ENCODE measurements at regions not wholly inside any gene's neighbourhood (a gene's known extent, or its start where the extent isn't known, plus 50 kb on each side); places are given as distances from the start of the nearest gene placed in this dataset.
"Not testable (repeated sequence)": the region's sequence is repeated elsewhere in the genome, so short reads cannot be mapped to it uniquely, and the experiment has no call there.

DNA sequence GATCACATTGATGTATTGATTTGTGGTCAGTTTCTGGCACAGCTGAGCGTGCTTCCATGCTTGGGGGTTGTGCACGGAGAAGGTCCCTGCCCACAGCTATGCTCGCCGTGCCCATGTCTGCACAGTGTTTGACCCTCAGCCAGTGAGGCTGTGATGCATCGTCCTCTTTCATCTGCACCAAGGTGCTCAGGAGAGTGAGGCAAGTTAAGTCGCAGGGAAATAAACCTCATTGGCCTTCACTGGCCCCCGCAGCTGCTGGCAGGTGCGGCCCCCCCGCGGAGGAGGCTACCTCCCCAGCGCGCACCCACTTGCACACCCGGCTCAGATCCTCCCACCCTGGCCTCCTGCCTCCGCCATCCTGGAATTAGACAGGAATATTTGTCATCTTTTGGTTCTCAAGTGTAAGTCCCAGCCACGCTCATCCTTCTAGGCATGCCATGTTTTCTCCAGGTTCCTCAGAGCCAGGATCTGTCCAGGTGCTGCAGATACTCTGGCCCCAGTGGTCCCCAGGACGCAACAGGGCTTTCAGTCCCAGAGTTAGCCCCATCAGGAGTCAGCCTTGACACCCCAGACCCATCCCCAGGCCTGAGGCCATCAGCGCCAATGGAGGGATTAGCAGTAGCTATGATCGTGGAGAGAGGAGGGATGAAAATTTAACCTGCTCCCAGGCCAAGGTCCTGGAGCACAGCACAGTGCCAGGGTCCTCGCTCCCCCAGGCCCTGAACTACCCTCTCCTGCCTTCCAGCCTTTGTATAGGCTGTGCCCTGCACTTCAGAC is 93.7 kb downstream of the OAT start:
- DNase-seq (ENCODE audit: low read depth in 4 of 4, low spot score in 3 of 4), result no peak

DNA sequence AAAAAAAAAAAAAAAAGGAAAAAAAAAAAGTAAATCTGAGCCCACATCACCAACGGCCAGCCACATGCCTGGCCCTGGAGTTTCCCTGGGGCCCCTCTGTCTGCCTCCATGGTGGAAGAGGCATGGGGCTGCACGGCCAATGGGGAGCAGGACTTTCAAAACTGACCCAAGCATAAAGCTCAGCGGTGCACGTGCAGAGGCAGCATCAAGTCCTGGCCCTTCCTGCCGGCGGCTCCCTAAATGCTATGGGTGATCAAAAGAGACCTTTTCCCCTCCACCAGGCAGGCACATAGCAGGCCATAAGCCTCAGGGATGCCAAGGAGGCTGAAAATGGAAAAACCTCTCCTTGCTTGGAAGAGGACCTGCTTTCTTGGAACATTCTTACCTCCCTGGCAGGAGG is 94.3 kb downstream of the OAT start:
- DNase-seq (ENCODE audit: low read depth in 4 of 4, low spot score in 3 of 4), result no peak

DNA sequence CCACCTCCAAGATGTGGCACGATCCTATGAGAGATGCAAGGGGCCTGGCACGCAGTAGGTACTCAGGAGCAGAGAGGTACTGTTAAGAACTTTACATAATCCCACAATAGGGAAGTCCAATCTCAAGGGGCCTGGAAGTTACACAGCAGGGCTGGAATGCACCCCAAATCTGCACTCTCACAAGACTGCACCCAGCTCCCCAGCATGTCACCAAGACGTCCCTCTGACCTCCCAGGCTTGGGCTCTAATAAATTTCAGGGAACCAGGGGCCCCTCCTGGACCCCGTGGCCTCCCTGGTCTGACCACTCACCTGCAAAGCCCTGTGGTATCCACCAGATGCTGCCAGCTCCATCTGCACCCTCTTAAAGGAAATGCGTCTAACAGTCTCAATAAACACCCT is 94.9 kb downstream of the OAT start:
- no peak for DNase-seq (ENCODE audit: low read depth in 4 of 4, low spot score in 3 of 4)

DNA sequence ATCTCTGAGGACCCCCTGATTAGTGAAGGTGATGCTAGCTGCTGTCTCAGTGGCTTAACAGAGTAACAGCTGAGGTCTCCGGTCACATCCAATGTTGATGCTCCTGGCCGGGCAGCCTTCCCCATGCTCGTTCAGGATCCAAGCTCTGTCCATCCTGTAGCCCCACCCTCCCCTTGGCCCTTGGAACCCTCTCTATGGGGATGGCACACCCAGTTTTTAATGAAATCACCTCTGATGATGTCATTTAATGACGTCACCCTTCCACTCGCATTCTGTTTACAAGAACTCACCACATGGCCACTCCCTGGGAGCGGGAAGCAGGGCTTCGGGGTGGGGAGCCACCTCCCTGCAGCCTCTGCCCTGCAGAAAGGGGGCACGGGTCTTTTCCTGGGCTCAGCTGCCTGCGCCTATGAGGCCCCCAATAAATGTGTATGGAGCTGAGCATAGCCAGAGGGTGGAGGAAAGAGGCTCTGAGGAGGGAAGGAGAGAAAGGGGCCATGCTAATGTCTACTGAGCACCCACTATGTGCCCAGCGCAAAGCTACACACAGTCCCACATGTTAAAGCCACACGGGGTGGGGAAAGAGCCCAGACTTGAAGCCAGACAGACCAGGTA is 95.5 kb downstream of the OAT start:
- DNase-seq (ENCODE audit: low read depth in 4 of 4, low spot score in 3 of 4), result no peak

DNA sequence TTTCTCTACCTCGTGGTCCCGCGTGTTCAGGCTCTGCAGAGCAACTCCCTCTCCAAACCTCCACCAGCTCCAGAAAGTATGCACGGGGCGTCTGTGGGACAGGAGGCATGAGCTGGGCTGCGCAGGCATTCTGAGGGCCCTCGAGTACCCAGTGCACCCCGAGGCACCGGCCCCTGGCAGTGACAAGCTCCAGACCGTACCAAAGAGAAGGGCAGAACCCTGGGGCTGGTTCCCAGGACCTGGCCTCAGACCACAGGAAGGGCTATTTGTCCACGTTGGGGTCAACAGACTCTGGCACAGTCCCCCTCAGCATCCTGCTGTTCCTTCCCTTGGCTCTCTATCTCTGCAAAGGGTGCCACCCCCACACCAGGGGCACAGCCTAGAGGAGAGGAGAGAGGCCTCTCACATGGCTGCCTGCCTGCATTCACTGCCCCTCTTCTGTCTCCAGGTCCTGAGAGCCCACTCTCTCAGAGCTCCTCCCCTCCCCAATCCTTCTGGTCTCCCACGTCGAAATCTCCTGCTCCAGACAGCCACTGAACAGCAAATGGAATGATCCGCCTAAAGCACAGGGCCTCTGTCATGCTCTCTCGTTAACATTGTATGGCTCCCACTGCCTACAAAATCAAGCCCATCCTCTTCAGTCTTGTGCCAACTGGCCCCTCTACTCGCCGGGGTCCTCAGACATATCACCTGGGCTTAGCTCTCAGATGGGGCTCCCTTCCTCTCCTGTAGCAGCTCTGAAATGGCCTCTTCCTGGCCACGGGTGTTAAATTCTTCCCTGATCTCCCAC is 96.3 kb downstream of the OAT start:
- no peak for DNase-seq (ENCODE audit: low read depth in 4 of 4, low spot score in 3 of 4)

DNA sequence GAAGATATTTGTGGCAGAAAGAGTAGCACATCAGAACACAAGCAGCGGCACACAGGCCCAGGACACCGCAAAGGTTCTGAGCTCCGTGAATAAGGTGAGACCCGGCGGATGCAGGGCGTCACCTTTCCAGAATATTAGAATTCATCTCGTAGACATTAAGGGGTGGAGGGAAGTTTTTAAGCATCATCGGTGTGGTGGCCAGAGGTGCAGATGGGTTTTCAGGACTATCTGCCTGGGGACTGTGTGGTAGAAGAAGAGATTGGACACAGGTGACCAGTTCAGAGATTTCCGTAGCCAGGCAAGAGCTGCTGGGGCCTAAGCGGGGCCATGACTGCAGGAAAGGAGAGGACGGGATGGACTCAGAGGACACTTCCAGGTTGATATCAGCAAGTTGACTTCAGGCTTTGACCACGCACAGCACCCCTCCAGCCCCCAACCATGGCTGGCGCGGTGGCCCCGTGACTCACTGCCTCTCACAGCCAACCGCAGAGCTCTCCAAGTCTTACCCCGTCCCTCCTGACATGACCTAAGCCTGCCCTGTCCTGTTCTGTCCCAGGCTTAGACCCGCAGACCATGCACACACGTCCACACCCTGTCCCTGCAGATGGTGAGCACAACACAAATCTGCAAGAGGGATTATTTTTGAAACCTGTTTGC is 97.2 kb downstream of the OAT start:
- DNase-seq (ENCODE audit: low read depth in 4 of 4, low spot score in 3 of 4), result no peak

DNA sequence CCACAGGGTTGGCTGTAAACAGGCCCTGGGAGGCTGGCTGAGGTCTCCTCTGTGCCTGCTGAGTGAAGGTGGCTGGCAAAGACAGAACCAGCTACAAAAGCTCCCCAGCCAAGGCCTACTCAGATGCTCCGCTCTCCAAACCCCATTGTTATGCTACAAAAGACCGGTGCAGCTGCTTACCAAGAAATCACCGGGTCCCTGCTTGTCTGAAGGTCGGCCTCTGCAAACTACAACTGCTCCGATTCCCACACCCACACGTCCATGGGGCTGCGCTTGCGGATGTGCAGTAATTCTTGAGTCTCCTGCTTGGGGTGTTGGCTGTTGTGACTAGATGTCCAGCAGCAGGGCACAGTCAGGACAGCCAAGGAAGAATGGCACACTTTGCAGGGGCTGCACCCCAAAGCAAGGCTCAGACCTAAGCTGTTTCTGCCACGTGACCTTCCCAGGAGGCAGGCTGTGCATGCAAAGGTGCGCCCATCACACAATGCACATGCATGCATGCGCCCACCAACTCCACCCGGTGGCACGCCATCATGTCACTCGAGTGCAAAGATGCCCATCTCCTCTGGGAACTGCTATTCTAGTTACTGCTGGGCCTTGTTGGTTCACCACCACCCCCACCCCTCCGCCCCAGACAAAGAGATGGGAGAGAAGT is 97.8 kb downstream of the OAT start:
- DNase-seq (ENCODE audit: low read depth in 4 of 4, low spot score in 3 of 4), result no peak

DNA sequence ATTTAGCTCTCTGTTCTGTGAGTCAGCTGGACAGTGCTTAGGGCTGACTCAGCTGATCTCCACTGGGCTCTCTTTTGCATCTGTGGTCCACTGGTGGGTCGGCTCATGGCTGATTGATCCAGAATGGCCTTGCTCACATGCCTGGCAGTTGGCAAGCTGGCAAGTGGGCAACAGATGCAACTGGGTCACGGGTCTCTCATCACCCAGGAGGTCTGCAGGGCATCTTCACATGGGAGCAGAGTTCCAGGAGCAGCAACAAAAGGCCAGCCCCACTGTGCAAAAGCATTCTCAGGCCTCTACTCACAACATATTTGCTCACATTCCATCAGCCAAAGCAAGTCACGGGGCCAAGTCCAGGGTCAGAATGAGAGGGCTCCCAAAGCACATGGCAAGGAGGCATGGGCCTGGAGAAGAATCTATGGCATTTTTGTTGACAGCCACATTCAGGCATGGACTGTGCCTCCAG is 98.8 kb downstream of the OAT start:
- no peak for DNase-seq (ENCODE audit: low read depth in 4 of 4, low spot score in 3 of 4)

DNA sequence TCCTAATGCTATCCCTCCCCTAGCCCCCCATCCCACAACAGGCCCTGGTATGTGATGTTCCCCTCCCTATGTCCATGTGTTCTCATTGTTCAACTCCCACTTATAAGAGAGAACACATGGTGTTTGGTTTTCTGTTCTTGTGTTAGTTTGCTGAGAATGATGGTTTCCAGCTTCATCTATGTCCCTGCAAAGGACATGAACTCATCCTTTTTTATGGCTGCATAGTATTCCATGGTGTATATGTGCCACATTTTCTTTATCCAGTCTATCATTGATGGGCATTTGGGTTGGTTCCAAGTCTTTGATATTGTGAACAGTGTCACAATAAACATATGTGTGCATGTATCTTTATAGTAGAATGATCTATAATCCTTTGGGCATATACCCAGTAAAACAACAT is 99.2 kb downstream of the OAT start:
- DNase-seq (ENCODE audit: low read depth in 4 of 4, low spot score in 3 of 4), result not testable (repeated sequence)

DNA sequence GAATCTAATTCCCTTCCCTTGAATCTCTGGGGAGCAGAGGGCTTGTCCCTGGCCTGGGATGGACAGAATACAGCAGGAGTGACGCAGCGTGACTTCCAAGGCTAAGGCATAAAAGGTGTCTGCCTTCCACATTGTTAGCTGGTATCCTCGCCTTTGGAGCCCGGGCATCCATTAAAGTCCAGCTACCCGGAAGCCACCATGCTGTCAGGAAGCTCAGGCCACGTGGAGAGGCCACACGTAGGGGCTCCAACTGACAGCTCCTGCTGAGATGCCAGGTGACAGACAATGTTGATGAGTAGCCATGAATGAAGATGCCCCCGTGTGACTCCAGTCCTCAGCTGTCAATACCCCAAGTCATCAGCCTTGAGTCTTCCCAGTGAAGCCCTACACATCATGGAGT is 99.9 kb downstream of the OAT start:
- DNase-seq (ENCODE audit: low read depth in 4 of 4, low spot score in 3 of 4), result no peak

DNA sequence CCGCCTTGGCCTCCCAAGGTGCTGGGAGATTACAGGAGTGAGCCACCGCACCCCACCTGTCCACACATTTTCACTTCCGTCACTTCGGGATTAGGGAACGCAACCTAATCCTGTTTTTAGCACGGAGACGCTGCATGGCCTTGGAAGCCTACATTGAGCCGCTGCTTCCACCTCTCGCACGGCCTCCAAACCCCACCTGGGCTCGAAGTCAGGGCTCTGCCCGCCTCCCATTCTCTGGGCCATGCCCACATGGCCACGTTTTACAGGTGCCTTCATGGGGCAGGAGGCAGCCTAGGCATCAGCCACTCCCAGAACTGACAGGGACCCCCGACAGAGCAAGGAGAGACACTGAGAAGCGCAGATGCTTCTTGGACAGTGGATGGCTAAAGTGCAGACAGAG is 100.6 kb downstream of the OAT start:
- DNase-seq (ENCODE audit: low read depth in 4 of 4, low spot score in 3 of 4), result no peak

DNA sequence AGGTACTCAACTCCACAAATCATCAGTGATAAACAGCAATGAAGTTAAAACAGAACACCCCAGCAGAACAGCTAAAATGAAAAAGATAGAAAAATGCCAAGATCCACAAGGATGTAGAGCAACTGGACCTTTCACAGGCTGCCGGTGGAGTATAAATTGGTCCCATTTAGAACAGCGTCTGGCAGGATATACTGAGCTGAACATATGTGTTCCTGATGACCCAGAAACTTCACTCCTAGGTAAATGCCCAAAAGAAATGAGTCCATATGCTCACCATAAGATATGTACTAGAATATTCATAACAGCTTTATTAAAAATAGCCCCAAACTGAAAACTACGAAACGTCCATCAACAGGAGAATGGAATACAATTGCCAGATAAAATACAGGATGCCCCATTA is 102.4 kb downstream of the OAT start:
- DNase-seq (ENCODE audit: low read depth in 4 of 4, low spot score in 3 of 4), result no peak

DNA sequence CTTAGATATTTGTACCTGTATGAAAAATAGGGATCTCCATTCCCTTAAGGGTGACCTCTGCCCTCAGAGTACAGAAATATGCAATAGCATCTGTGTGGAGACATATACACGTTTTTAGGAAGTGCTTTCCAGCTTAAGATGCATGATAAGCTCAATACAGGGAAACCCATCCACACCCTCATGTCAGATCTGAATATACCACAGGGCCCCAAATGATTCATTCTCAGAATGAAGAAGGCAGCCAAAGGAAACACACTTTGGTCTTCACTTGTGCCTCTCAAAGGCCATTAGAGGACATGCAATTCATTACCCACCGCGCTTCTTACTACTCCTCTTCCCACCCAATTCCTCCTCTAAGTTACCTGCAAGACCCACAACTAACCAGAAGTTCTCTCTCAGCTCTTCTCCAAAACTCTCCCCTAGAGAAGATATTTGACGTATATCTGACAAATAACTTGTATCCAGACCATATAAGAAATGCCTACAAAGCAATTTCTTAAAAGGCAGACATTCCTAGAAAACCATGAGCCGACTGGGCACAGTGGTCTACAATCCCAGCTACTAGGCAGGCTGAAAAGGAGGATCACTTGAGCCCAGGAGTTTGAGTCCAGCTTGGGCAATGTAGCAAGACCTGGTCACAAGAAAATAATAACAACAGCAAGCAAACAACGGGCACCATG is 103.0 kb downstream of the OAT start:
- no peak for DNase-seq (ENCODE audit: low read depth in 4 of 4, low spot score in 3 of 4)

DNA sequence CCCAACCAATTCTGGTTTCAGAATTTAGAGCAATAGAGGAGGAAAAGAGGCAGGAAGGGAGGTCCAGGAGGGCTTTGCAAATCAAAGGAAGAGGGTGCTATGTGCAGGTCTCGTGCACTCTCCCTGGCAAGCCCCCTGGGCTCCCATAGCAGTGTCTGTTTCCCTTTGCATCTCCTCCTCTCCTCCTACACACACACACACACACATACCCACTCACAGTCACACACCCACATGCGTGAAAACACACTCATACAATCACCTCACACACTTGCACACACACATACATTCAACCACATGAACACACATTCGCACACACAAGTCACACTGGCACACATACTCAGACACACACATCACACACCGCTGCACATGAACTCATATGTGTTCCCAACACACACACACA is 105.3 kb downstream of the OAT start:
- DNase-seq (ENCODE audit: low read depth in 4 of 4, low spot score in 3 of 4), result no peak

DNA sequence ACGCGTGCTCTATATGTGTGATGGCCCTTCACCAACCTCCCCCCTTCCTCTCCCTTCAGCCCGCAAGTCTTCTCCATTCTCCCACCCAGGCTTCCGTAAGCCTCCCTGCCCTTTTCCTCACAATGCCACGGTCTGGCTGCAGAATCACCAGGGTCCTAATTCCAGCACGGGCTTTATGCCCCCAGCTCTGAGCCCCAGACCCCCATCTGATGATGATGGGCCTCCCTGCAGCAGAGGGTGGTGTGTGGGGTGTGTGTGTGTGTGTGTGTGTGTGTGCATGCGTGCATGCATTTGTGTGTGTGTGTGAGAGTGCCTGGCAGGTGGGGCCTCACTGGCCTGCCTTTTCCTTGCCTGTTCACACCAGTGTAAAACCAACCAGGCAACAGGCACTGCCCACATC is 109.9 kb downstream of the OAT start:
- no peak for DNase-seq (ENCODE audit: low read depth in 4 of 4, low spot score in 3 of 4)

DNA sequence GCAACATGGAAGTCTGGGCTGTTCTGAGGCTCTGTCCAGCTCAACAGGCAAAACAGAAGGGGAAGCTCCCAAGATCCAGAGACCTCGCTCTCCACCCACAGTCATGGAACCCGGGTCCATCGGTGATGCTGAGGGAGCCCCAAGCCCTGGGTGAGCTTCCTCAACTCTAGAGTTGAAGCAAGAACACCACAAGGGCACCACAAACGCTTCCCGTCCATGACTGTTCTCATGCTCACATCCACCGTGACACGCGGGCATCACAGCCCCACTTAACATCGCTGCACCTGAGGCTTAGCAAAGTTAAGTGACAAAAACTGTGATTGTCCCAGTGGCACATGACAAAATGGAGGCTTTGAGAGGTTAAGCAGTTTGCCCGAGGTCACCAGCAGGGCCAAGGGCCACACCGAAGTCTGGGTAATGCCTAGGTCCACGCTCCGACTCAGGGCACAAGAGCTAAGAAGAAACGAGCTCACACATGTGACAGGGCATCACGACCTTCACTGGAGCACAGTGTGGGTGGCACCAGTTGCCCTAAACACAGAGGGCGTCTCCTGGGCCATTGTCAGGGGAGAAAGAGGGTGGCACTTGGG is 110.6 kb downstream of the OAT start:
- no peak for DNase-seq (ENCODE audit: low read depth in 4 of 4, low spot score in 3 of 4)

DNA sequence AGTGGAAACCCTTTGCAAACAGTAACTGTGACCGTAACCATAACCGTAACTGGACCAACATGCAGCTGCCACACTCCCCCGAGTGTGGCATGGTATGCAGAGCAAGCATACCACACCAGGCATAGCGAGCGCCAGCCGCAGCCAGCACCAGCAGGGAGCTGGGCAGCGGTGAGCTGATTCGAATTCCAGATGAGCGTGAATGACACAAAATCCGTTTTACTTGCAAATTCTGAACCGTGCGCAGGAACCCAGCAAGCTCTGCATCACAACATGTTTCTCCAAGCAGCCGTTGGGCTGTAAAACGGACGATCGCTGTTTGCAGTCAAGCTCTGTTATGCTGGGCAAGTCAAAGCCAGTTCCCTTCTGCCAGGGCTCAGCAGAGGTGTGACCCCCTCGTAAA is 111.1 kb downstream of the OAT start:
- no peak for DNase-seq (ENCODE audit: low read depth in 4 of 4, low spot score in 3 of 4)

DNA sequence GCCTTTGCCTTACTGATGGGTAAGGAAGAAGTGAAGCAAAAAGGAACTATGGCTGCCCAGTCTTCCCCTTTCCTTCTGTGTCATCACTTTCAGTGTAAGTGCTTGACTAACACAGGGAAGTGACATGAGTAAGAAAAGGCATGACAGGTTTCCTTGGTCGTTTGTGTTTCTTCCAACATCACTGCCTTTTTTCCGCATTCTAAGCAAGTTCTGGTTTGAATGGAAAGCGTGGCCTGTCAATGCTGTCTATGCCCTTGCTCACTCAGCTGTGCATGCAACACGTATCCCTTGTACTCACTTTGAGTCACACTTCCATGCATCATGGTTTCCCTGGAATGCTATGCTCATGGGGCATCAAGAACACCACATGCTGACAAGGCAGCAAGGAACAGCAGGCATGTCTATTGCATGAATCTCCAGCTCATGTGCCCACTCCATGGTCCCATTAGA is 111.8 kb downstream of the OAT start:
- DNase-seq (ENCODE audit: low read depth in 4 of 4, low spot score in 3 of 4), result peak in 1 of 4 donors; percentile 32

DNA sequence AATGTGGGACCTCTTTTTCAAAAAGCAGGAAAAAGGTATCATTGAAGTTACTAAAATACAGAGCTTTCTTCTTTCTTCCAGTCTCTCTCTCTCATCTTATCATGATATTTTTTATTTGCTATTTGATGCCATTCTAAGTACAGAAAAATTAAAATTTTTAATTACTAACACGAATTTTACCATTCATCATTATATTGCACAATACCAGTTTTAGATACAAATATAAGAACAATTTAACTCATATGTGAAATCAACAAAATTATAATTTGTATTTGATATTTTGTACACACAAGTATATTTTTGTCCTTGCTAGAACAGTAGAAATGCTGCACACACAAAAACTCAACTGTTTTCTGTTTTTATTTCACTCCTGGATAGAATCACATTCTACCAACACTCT is 112.2 kb downstream of the OAT start:
- no peak for DNase-seq (ENCODE audit: low read depth in 4 of 4, low spot score in 3 of 4)

DNA sequence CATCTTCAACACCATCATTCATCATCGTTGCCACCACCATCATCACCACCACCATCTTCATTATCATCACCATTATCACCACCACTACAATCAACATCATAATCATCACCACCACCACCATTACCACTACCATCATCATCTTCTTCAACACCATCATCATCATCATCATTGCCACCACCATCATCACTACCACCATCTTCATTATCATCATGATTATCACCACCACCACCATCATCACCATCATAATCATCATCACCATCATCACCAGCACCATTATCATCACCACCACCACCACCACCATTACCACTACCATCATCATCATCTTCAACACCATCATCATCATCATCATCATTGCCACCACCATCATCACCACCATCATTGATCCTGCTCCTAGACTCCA is 112.7 kb downstream of the OAT start:
- no peak for DNase-seq (ENCODE audit: low read depth in 4 of 4, low spot score in 3 of 4)
